ENCODE measurements at regions not wholly inside any gene's neighbourhood (a gene's known extent, or its start where the extent isn't known, plus 50 kb on each side); places are given as distances from the start of the nearest gene placed in this dataset.

GRCh38 chr1:164033782-164034181 is 525.2 kb upstream of the PBX1 start:
- FAIRE-seq: peak; percentile 44

GRCh38 chr1:164040754-164041153 is 518.2 kb upstream of the PBX1 start:
- DNase-seq (ENCODE audit: insufficient read length, low spot score) (no peak), FAIRE-seq (peak; percentile 76)
- TF ChIP-seq CTCF (IDR thresholded peaks at IDR 0.05; ENCODE audit: insufficient read depth, missing control alignments): no peak

More at GRCh38 chr1:164033782-164034181, 525.2 kb upstream of the PBX1 start:
- no peak for TF ChIP-seq CTCF (IDR thresholded peaks at IDR 0.05; ENCODE audit: insufficient read depth, missing control alignments)
- no peak for DNase-seq (ENCODE audit: insufficient read length, low spot score)

DNA sequence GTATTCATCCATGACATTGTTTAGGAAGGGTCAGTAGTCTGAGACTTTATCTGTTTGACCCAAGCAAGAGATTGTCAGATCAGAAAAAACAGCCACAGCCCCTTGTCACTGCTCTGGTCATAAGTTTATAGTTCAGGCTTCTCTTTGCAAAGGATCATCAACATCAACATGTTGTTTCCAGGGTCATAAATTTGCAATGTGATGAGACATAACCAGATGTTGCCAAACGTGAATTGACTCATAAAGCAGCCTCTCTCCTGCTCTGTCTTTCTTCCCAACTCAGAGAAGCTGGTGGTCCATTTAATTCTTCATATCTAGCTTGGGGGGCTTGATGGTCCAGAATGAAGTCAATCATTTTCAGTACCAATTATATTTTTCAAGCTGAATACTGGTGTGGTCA is 507.2 kb upstream of the PBX1 start:
- DNase-seq (ENCODE audit: insufficient read length, low spot score): no peak
- no peak for FAIRE-seq
- TF ChIP-seq CTCF (IDR thresholded peaks at IDR 0.05; ENCODE audit: insufficient read depth, missing control alignments): no peak

DNA sequence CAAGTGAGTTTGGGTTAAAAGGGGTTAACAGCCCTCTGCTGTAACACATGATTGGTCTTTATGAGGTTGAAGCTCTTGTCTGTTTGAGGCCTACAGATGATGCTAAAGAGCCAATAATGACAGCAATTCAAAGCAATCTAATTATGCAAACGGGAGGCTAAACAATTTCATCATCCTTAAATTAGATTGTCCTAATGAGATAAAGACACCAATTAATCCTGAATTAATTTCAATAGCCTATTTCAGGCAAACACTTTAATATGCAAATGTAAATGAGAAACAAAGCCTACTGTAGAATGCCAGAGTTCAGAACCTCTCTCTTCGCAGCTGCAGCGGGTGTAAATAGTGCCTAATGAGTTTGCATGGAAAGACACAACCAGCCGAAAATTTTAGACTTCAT is 504.7 kb upstream of the PBX1 start:
- DNase-seq (ENCODE audit: insufficient read length, low spot score) (no peak), FAIRE-seq (peak; percentile 69)
- TF ChIP-seq CTCF (IDR thresholded peaks at IDR 0.05; ENCODE audit: insufficient read depth, missing control alignments): no peak

GRCh38 chr1:164058198-164058597 is 500.8 kb upstream of the PBX1 start:
- DNase-seq (ENCODE audit: insufficient read length, low spot score) (no peak), FAIRE-seq (peak; percentile 87)
- TF ChIP-seq CTCF (IDR thresholded peaks at IDR 0.05; ENCODE audit: insufficient read depth, missing control alignments): no peak

DNA sequence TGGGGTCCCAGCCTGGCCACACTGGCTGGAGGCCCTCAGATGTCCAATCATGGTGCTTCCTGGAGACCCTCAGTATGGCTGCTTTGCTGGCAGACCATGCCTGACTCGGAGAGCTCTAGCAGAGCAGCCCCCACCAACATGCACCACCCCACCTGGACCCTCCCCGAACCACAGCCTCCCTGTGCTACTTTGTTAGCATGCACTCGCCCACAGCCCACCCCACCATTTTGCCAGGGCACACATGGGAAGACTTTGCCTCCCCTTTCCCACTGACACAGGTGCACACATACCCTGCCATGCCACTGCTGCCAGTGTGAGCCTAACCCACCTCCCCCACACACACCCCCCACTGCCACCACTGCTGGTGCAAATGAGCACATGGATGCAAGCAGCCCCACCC is 497.5 kb upstream of the PBX1 start:
- FAIRE-seq: no peak
- no peak for TF ChIP-seq CTCF (IDR thresholded peaks at IDR 0.05; ENCODE audit: insufficient read depth, missing control alignments)
- no peak for DNase-seq (ENCODE audit: insufficient read length, low spot score)

DNA sequence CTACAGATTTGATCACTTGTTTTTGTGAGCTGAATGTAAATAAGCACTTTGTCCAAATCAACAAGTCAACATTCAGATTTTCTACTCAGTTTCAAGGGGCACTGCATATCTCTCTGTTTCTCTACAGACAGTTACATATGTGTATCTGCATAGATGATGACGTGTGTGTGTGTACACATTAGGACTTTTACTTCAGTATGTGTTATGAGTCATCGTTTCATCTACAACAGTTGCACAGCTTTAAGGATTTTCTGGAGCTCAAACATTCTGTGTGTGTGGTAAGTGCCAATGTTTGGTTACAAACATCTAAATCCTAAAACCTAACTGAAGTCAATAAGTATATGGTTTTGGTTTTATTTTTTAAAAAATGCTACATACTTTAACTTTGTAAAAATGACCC is 494.5 kb upstream of the PBX1 start:
- no peak for DNase-seq (ENCODE audit: insufficient read length, low spot score)
- TF ChIP-seq CTCF (IDR thresholded peaks at IDR 0.05; ENCODE audit: insufficient read depth, missing control alignments): no peak

More for the DNA sequence above, 494.5 kb upstream of the PBX1 start:
- FAIRE-seq: no peak

All from D721Med (cell line).